ENCODE measurements at regions not wholly inside any gene's neighbourhood (a gene's known extent, or its start where the extent isn't known, plus 50 kb on each side); places are given as distances from the start of the nearest gene placed in this dataset.
"Not testable (repeated sequence)": the region's sequence is repeated elsewhere in the genome, so short reads cannot be mapped to it uniquely, and the experiment has no call there.

DNA sequence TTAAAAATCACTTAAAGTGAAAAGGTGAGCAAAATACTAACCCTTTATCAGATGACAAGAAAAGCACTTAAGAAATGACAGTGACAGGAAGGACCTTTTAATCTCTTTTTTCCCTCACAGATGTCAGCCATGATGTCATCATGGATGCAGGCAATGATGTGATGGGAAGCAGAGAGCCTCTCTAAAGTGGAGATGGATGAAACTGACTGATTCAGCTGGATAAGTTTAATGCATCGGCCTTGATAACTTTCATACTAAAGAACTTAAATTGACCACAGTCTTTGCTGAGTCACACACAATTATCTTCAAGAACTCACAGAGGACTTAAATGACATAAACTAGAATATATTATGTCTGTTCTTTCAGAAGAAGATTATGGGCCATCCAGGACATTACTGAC is 153.2 kb upstream of the FGF10 start:
- DNase-seq (ENCODE audit: low read depth in 2 of 2) = no peak

DNA sequence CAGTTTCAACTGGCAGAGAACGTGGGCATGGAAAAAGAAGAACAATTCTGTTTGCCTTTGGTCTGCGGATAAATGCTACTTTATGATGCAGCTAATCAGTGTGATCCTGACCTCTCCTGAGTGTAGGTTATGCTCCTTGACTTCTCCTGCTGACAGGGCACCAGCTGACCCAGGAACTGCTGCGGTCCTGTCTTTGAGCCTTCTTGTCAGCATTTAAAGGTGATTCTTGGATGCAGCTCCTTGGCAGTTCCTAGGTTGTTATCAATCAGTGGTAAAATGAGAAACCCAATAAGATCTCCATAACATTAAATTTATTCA is 150.3 kb upstream of the FGF10 start:
- DNase-seq (ENCODE audit: low read depth in 2 of 2) = no peak

DNA sequence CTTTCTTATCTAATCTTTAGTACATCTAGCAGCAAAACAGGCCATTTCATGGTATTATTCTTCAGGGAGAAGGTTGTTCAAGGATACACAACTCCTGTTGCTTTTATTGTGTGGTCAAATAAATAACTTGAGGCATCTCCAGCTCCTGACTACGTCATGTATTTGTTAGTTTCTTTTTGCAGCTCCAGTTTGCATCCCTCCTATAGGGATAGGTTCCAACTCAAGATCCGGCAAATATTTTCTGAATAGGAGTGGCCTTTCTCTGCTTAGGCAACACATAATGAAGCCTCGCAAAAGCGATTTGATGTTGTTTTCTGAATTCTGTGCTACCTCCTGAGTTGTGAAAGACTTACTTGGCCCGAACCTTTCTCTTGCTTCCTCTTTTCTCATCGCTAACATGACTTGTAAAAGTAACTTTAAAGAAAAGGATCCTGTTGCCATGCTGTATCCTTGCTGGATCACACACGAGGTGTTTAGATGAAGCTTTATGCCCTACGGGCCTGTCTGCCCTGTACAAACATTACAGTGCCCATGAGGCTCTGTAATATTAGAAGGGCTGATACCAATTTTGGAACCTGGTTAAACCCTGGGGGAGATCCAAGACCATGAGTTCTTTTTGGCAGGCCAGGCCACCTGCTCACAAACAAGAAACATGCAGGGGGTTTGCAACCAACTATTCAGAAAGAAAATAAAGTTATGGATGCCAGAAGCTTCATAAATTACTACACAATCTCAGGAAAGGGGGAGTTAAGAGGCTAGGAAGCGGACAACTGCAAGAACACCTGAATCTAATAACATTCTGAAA is 149.8 kb upstream of the FGF10 start:
- no peak for DNase-seq (ENCODE audit: low read depth in 2 of 2)

- no peak for DNase-seq (ENCODE audit: low read depth in 2 of 2)
Observed at GRCh38 chr5:44536650-44537260, 147.5 kb upstream of the FGF10 start.

DNA sequence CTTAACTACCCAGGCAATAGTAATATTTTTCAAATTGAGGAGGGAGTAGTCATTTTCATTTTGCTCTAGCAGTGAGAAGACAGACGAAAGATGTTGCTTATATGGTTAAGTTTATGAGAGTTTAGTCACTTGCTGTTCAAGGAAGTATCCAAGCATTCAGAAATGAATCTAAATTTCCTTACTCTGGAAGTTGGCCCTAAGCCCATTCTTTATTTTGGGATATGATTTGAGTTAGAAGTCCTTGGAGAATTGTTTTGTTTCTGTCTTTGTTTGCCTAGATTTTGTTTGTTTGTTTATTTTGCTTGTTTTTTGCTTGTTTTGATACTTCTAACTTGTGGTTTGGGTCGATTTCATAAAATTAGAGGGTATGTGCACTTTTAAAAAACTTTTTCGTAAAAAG is 146.4 kb upstream of the FGF10 start:
- no peak for DNase-seq (ENCODE audit: low read depth in 2 of 2)

DNA sequence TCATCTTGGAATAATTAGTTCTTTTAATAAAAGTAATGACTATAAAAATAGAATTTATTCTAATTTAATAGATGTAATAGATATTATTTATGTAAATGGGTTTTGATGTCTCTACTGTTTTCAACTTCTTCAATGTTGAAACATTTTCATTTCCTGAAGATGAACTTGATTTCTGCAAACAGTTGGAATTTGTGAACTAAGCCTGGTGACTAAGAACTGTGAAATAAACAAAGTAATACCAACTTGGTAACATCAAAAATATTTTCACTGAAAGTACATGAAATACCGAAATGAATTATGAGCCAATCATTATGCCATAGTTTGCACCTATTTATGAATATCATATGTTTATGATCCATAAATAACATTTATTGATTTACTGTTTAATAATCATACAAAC is 143.8 kb upstream of the FGF10 start:
- DNase-seq (ENCODE audit: low read depth in 2 of 2) = no peak

DNA sequence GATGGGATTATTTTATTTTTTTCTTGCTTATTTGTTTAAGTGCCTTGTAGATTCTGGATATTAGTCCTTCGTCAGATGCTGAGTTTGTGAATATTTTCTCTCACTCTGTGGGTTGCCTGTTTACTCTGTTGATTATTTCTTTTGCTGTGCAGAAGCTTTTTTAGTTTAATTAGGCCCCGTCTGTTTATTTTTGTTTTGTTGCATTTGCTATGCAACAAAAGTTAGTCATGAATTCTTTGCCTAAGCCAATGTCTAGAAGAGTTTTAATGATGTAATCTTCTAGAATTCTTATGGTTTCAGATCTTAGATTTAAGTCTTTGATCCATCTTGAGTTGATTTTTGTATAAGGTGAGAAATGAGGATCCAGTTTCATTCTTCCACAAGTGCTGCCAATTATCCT is 142.5 kb upstream of the FGF10 start:
- not testable (repeated sequence) for DNase-seq (ENCODE audit: low read depth in 2 of 2)

DNA sequence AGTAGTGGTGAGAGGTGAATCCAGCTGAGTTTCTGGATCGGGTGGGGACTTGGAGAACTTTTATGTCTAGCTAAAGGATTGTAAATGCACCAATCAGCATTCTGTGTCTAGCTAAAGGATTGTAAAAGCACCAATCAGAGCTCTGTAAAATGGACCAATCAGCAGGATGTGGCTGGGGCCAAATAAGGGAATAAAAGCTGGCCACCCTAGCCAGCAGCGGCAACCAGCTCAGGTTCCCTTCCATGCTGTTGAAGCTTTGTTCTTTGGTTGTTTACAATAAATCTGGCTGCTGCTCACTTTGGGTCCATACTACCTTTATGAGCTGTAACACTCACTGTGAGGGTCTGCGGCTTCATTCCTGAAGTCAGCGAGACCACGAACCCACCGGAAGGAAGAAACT is 141.6 kb upstream of the FGF10 start:
- not testable (repeated sequence) for DNase-seq (ENCODE audit: low read depth in 2 of 2)

DNA sequence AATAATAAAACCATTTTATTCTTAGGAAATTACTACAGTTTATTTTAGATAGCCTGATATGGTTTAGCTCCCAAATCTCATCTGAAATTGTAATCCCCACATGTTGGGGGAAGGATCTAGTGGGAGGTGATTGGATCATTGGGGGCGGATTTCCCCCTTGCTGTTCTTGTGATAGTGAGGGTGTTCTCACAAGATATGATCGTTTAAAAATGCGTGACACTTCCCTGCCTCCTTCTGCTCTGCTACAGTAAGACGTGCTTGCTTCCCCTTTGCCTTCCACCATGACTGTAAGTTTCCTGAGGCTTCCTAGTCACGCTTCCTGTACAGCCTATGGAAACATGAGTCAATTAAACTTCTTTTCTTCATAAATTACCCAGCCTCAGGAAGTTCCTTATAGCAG is 122.4 kb upstream of the FGF10 start:
- no peak for DNase-seq (ENCODE audit: low read depth in 2 of 2)

DNA sequence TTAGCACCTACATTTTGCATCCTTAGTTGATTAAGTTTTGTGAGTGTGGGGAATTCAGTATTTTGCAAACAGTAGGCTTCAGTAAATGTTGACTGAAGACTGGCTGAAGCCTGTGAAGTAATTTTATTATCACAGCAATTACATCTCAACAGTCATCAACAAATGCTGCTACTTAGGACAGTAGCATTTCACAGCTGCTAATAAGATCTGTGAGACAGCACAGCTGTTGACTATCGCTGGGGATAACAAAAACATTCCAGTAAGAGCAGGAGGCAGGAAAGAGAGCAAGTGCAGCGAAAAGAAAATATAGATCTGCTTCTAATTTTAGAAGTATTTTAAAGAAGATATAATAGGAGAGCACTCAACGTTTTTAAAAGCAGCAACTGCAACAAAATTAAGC is 117.3 kb upstream of the FGF10 start:
- DNase-seq (ENCODE audit: low read depth in 2 of 2) = no peak

DNA sequence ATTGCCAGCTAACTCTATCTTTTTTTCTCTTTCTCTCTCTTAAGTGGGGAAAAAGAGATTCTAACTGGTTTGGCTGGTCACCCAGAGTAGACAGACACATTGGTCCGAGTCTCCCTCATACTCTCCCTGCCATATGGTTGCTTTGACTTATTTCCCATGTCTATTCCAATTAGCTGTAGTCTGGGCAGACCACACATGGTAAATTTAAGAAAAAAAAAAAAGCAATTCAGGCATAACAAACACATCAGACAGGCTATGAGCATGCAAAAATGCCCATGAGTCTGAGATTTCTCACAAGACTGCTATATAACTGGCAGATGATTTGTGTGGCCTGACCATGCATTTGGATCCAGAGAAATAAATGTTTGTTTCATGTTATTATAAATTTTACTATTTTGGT is 110.2 kb upstream of the FGF10 start:
- DNase-seq (ENCODE audit: low read depth in 2 of 2) = no peak

DNA sequence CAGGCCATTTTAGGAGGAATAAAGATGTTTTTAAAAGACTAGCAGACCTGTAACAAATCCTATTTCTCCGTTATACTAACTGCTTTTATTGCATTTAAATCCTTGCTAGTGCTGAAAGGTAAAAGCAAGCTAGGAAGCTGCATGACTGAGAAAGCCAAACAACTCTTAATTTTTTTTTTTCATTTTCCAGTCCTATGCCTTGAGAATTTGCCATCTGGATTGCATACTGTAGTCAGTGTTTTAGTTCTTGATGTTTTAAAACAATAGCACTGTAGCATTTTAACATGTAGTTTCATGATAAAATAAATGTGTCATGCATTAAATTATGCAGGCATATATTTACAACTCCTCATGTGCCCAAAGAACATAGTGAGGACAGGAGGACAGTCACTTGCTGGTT is 108.4 kb upstream of the FGF10 start:
- DNase-seq (ENCODE audit: low read depth in 2 of 2) = no peak

GRCh38 chr5:44495280-44495679 is 106.1 kb upstream of the FGF10 start:
- no peak for DNase-seq (ENCODE audit: low read depth in 2 of 2)

GRCh38 chr5:44489759-44490158 is 100.5 kb upstream of the FGF10 start:
- DNase-seq (ENCODE audit: low read depth in 2 of 2) = no peak

DNA sequence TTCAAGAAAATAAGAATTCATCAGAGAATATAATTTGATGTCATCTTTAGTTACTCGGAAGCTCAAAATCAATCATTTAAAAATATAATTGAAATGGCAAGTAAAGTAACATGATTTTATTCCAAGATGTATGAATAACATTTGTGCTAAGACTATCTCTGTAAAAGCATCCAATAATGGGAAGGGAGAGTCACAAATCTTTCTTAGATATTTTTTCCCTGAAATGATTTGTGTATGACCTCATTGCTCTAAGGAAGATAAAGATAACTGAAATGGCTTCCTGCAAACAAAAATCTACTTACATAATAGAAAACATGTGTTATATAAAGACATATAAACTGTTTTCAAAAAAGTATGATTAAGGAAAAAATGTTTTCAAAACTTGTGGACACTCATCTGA is 97.4 kb upstream of the FGF10 start:
- DNase-seq (ENCODE audit: low read depth in 2 of 2) = no peak

DNA sequence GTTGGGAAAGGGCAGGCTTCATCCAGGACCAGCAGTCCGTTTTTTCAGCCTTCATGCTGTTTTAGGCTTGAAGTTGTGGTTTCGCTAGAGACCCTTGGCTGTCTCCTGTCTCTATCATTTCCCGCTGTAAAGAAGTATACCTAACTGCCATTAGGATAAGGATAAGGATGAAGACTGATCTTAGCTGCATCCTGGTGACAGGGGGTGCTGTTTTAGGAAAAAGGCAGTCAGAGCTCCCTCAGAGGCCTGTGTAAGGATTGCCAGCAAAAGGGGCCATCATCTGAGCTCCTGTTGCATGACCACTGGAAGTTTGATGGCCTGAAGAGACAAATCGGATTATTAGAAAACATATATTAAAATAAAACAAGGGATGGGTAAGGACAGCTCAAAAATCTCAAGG is 64.8 kb upstream of the FGF10 start:
- no peak for DNase-seq (ENCODE audit: low read depth in 2 of 2)

GRCh38 chr5:44446399-44446798 is 57.2 kb upstream of the FGF10 start:
- DNase-seq (ENCODE audit: low read depth in 2 of 2) = no peak

DNA sequence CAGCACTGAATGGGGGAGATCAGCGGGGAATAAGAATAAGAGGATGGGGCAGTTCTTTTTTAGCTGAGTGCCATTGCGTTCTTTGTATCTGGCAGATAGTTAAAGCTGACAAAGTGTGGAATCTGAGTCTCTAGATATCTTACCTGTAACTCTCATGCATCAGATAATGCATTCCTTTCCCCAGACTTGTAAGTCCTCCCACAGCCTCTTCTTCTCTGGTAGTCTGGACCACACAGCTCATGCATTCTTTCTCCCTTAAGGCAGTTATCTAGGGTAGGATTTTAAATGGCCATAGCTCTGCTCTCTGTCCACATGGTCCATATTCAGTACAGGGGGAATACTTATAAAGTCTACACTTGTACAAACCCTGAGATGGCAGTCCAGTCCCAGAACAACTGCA is 54.0 kb upstream of the FGF10 start:
- DNase-seq (ENCODE audit: low read depth in 2 of 2) = no peak

DNA sequence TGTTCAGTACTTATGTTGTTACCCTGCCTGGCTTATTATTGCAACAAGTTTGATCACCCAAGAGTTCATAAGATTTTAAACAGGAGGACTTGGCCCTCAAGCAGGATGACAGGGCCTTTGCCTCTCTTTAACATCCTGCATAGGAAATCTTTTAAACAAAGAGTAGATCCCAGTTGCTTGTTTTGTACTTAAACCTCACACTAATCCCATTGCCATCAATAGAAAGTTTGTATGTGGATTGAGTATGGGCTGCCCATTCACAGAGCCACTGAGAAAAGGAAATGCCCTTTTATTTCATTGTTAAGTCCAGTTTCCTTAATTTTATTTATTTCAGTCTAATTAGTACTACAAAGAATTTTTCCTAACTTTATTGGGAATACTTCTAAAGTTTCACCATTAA is 52.2 kb upstream of the FGF10 start:
- DNase-seq (ENCODE audit: low read depth in 2 of 2) = no peak

DNA sequence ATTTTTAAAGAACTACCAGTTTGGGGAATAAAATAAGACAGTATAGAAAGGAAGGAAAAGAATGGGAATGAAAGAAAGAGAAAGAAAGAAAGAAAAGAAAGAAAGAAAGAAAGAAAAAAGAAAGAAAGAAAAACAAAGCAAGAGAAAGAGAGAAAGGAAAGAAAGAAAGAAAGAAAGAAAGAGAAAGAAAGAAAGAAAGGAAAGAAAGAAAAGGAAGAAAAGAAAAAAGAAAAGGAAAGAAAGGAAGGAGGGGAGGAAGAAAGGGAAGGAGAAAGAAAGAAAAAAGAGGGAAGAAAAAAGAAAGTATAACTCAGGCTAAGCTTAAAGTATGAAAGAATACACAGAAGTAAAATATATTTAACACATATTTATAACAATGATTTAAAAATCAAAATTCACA is 51.0 kb upstream of the FGF10 start:
- no peak for DNase-seq (ENCODE audit: low read depth in 2 of 2)
